HepG2 (cell line): ENCODE measurements at regions not wholly inside any gene's neighbourhood (a gene's known extent, or its start where the extent isn't known, plus 50 kb on each side); places are given as distances from the start of the nearest gene placed in this dataset.

ENCODE experiments used
- ATAC-seq: fragments of 200-7000 bp; cut with Tn5 transposase; 3 replicates; pipeline ENCODE4 v1.9.1; 2020; ENCODE audit warnings: mild to moderate bottlenecking, moderate library complexity
- BruUV-seq: library from RNA; stranded (reverse); fragments of 400-500 nt; replicated peaks from 2 replicates; lab custom pipeline; 2021; lab: Mats Ljungman, UMichigan
- CTCF ChIA-PET: fragments of 300-600 bp; formaldehyde crosslinking; extraction: SDS; loops from one replicate; lab custom pipeline; 2021; ENCODE audit warnings: low total read pairs, inconsistent platforms, low intra/inter-chr PET ratio; lab: Yijun Ruan, JAX
- POLR2A ChIA-PET: fragments of 350-600 bp; sonication (Branson Sonifier 250); formaldehyde crosslinking; loops from one replicate; lab custom pipeline; 2020; ENCODE audit warnings: antibody characterized with exemption, inconsistent platforms; lab: Yijun Ruan, JAX
- DNase-seq: peaks from one replicate; pipeline ENCODE4 v3.0.0-alpha.2; 2015; ENCODE audit warnings: low spot score
- FAIRE-seq: peaks from 3 replicates; lab custom pipeline; 2011; peaks lifted over from hg19 to GRCh38; lab: Jason Lieb, UNC
- H2AFZ ChIP-seq: one replicate; pipeline ENCODE4 v1.6.1; 2011; ENCODE audit warnings: low read length, inconsistent platforms
- H3K27ac ChIP-seq: fragments of 300-600 bp; 3 replicates; pipeline ENCODE4 v1.8.0; 2011; ENCODE audit warnings: mixed run types, mild to moderate bottlenecking, mixed read lengths, low read length, inconsistent platforms; ENCODE audit not compliant: insufficient read depth; ENCODE audit errors: extremely low read length
- H3K27me3 ChIP-seq, 2 experiments: fragments of 200-600 bp in 1 of 2; 2 replicates in 1 of 2; 3 replicates in 1 of 2; pipeline versions ENCODE4 v1.6.0 to v1.8.0; 2011; ENCODE audit warnings: low read length in 2 of 2, mild to moderate bottlenecking in 2 of 2, moderate library complexity in 2 of 2, inconsistent platforms in 1 of 2; ENCODE audit not compliant: insufficient read depth in 2 of 2, control insufficient read depth in 1 of 2
- H3K36me3 ChIP-seq, 2 experiments: fragments of 200-600 bp in 1 of 2; replicated peaks in 1 of 2; 2 replicates in 1 of 2; 3 replicates in 1 of 2; pipeline versions ENCODE4 v1.5.1 to v1.8.0; 2011; ENCODE audit warnings: low read length in 2 of 2, inconsistent platforms in 1 of 2; ENCODE audit not compliant: insufficient read depth in 2 of 2, control insufficient read depth in 1 of 2
- H3K4me1 ChIP-seq: 2 replicates; pipeline ENCODE4 v1.5.1; 2012; ENCODE audit warnings: low read length, inconsistent platforms; ENCODE audit not compliant: insufficient read depth
- H3K4me2 ChIP-seq: 2 replicates; pipeline ENCODE4 v1.6.0; 2011; ENCODE audit warnings: low read depth, low read length, inconsistent platforms
- H3K4me3 ChIP-seq, 3 experiments: fragments of 200-600 bp in 1 of 3; sonication (generic), shearing (Covaris generic) in 1 of 3; replicated peaks in 1 of 3; 2 replicates each; pipeline ENCODE4 v1.5.1; 2011 to 2016; ENCODE audit warnings: low read length in 3 of 3, inconsistent platforms in 2 of 3, low read depth in 2 of 3, mild to moderate bottlenecking in 2 of 3, control low read depth in 1 of 3, mixed read lengths in 1 of 3; ENCODE audit not compliant: insufficient read depth in 1 of 3
- H3K79me2 ChIP-seq: one replicate; pipeline ENCODE4 v1.6.1; 2011; ENCODE audit warnings: low read length, inconsistent platforms; ENCODE audit not compliant: insufficient read depth
- H3K9ac ChIP-seq: 2 replicates; pipeline ENCODE4 v1.6.0; 2011; ENCODE audit warnings: mild to moderate bottlenecking, low read depth, low read length, inconsistent platforms; ENCODE audit not compliant: insufficient read depth
- H3K9me3 ChIP-seq: 2 replicates; pipeline ENCODE4 v1.5.1; 2012; ENCODE audit warnings: mild to moderate bottlenecking, low read length
- H4K20me1 ChIP-seq: 2 replicates; pipeline ENCODE4 v1.6.0; 2011; ENCODE audit warnings: inconsistent platforms, mild to moderate bottlenecking, low read length, moderate library complexity; ENCODE audit not compliant: insufficient read depth
- ETV5 ChIP-seq: IDR thresholded peaks from 2 replicates; pipeline ENCODE4 v1.6.1; 2018; ENCODE audit warnings: missing biosample characterization, missing genetic modification reagents, inconsistent platforms, borderline replicate concordance
- GLI4 ChIP-seq: sonication (generic); formaldehyde crosslinking; IDR thresholded peaks from 2 replicates; pipeline ENCODE4 v1.5.1; 2020; ENCODE audit warnings: missing genetic modification reagents, mild to moderate bottlenecking, moderate library complexity, borderline replicate concordance
- SALL1 ChIP-seq: sonication (generic); formaldehyde crosslinking; IDR thresholded peaks from 2 replicates; pipeline ENCODE4 v1.8.0; 2022; ENCODE audit warnings: mild to moderate bottlenecking, missing genetic modification reagents
- TBX3 ChIP-seq: fragments of 450-650 bp; IDR thresholded peaks from 2 replicates; pipeline ENCODE4 v1.6.1; 2017; ENCODE audit warnings: antibody characterized with exemption, mild to moderate bottlenecking, inconsistent platforms, borderline replicate concordance
- TCF7 ChIP-seq: sonication (generic); IDR thresholded peaks from 2 replicates; pipeline ENCODE4 v1.6.1; 2016; ENCODE audit warnings: antibody characterized with exemption, low read depth
- XBP1 ChIP-seq: sonication (generic); formaldehyde crosslinking; IDR thresholded peaks from 2 replicates; pipeline ENCODE4 v1.5.0; 2020; ENCODE audit warnings: missing genetic modification reagents
- ZMYM4 ChIP-seq: sonication (generic); formaldehyde crosslinking; IDR thresholded peaks from 2 replicates; pipeline ENCODE4 v1.8.1; 2023; ENCODE audit warnings: mild to moderate bottlenecking, missing genetic modification reagents
- ZNF75D ChIP-seq: sonication (generic); formaldehyde crosslinking; IDR thresholded peaks from 2 replicates; pipeline ENCODE4 v1.8.1; 2023; ENCODE audit warnings: missing genetic modification reagents, mild to moderate bottlenecking, borderline replicate concordance
- WGBS: methylation state at CpG from one replicate; pipeline ENCODE4 v1.1.6; 2017; ENCODE audit warnings: low lambda C conversion rate; 5-methylcytosine and 5-hydroxymethylcytosine counted together
- in situ Hi-C: cut with HindIII; loops from 2 replicates; pipeline ENCODE4 v1.10.0; 2017; ENCODE audit warnings: low pct_unique_long_range_greater_than_20kb; ENCODE audit not compliant: extremely low pct_ligation_motif_present
- intact Hi-C: fragments of 100-400 bp; cut with micrococcal nuclease; formaldehyde crosslinking; loops from one replicate; pipeline ENCODE4 v1.10.0; 2022; ENCODE audit not compliant: unreplicated experiment
- TF ChIP-seq, protein P1 (sequence below): sonication (generic); formaldehyde crosslinking; conservative IDR thresholded peaks from 2 replicates; pipeline ENCODE4 v1.4.0; 2020; ENCODE audit warnings: missing genetic modification reagents

DNA sequence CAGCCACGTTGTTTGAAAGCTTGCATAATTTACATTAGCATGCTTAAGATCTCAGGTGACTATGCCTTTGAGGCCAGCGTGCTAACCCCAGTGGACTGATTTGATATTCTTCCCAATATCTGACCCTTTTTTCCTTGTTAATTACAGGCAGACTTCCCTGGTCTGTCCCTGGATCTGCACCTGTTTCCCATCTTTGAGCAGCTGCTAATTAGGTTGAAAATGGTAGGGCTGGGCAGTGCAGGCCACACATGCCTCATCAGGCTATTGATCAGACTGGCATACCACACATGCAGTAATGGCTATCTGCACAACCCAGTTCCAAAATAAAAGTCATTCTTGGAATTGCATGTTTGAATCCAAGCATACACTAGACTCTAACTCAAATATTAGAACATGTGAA lies 164.3 kb upstream of the TFAP2D start:
- ATAC-seq (no peak), DNase-seq (no peak), FAIRE-seq (no peak)
- no peaks in the 10 kb centered on the region for H4K20me1 ChIP-seq
- intact Hi-C loops: no loop called here
- no peak for TF ChIP-seq SALL1 (CRISPR knock-in tag)
- no peak for TF ChIP-seq TCF7
- TF ChIP-seq GLI4 (CRISPR knock-in tag): no peak
- no peak for TF ChIP-seq XBP1 (CRISPR knock-in tag)
- TF ChIP-seq, protein P1, sequence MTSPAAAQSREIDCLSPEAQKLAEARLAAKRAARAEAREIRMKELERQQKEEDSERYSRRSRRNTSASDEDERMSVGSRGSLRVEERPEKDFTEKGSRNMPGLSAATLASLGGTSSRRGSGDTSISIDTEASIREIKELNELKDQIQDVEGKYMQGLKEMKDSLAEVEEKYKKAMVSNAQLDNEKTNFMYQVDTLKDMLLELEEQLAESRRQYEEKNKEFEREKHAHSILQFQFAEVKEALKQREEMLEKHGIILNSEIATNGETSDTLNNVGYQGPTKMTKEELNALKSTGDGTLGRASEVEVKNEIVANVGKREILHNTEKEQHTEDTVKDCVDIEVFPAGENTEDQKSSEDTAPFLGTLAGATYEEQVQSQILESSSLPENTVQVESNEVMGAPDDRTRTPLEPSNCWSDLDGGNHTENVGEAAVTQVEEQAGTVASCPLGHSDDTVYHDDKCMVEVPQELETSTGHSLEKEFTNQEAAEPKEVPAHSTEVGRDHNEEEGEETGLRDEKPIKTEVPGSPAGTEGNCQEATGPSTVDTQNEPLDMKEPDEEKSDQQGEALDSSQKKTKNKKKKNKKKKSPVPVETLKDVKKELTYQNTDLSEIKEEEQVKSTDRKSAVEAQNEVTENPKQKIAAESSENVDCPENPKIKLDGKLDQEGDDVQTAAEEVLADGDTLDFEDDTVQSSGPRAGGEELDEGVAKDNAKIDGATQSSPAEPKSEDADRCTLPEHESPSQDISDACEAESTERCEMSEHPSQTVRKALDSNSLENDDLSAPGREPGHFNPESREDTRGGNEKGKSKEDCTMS (CRISPR knock-in tag): no peak
- no peak for TF ChIP-seq ETV5
- no peak for TF ChIP-seq ZNF75D
- TF ChIP-seq ZMYM4 (CRISPR knock-in tag): no peak
- TF ChIP-seq TBX3: no peak
- ChIA-PET POLR2A (no interaction called here), CTCF (no interaction called here)
- BruUV-seq: no TSS peak
- no peaks in the 10 kb centered on the region for H3K9me3 ChIP-seq
- H3K79me2 ChIP-seq: no peaks in the 10 kb centered on the region
- no peak overlapping the region for H3K27ac ChIP-seq
- no peak overlapping the region for H2AFZ ChIP-seq
- in situ Hi-C loops: no loop called here
- H3K36me3 ChIP-seq: no peaks in the 10 kb centered on the region
- H3K4me3 ChIP-seq: no peak overlapping the region
- no peak overlapping the region for H3K9ac ChIP-seq
- H3K4me1 ChIP-seq: no peaks in the 10 kb centered on the region
- H3K4me2 ChIP-seq: no peak overlapping the region
- H3K27me3 ChIP-seq: no peaks in the 10 kb centered on the region; a peak in 1 of 5 replicates
- 0% methylated on average over 2 of the region's 2 CpGs for WGBS
